DLD1 (cell line): ENCODE measurements at regions not wholly inside any gene's neighbourhood (a gene's known extent, or its start where the extent isn't known, plus 50 kb on each side); places are given as distances from the start of the nearest gene placed in this dataset.
"Not testable (repeated sequence)": the region's sequence is repeated elsewhere in the genome, so short reads cannot be mapped to it uniquely, and the experiment has no call there.

Source experiments
- in situ Hi-C: cut with HindIII; loops from 2 replicates; pipeline ENCODE4 v1.10.0; 2017; ENCODE audit warnings: low sequenced_read_pairs

- in situ Hi-C loops = no loop called here
Observed at GRCh38 chr13:78540058-78540457, 63.3 kb downstream of the POU4F1 start.

DNA sequence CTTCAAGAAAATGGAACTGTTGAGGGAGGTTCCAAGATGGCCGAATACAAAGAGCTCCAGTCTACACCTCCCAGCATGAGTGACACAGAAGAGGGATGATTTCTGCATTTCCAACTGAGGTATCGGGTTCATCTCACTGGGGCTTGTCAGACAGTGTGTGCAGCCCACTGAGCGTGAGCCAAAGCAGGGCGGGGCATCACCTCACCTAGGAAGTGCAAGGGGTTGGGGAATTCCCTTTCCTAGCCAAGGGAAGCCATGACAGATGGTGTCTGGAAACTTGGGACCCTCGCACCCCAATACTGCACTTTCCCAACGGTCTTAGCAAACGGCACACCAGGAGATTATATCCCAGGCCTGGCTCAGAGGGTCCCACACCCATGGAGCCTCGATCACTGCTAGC is 77.3 kb downstream of the POU4F1 start:
- in situ Hi-C loops = not testable (repeated sequence)

DNA sequence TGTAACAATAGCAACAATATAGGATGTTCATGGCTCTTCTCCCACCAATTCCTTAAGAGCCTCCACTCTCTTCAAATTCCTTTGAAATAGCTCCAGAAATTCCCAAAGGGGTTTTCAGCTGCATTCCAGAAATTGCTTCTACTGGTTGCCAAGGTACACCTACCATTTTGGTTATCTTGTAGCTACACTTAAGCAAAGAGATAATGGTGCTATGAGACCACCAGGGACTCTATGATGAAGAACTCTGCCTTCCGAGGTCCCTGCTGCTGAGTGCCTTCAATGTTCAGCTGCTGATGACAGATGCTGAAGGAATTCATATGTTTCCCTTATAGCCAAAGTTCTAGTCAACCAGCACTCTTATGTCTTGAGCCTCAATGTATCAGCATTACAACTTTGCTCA is 78.4 kb downstream of the POU4F1 start:
- in situ Hi-C loops = no loop called here

GRCh38 chr13:78521091-78521490 is 82.3 kb downstream of the POU4F1 start:
- in situ Hi-C loops = no loop called here

DNA sequence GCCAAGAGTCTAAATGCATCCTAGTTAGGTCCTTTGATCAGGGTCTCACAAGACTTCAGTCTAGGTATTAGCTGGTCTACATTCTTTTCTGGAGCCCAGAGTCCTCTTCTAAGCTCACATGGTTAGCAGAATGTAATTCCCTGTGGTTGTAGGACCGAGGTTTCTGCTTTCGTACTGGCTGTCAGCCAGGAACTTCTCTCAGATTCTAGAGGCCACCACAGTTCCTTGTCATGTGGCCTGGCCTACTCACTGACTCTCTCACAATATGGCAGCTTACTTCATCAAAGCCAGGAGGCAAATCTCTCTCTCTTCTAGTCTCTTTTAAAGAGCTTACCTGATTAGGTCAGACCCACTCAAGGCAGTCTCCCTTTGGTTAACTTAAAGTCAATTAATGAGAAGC is 82.9 kb downstream of the POU4F1 start:
- in situ Hi-C loops = no loop called here

DNA sequence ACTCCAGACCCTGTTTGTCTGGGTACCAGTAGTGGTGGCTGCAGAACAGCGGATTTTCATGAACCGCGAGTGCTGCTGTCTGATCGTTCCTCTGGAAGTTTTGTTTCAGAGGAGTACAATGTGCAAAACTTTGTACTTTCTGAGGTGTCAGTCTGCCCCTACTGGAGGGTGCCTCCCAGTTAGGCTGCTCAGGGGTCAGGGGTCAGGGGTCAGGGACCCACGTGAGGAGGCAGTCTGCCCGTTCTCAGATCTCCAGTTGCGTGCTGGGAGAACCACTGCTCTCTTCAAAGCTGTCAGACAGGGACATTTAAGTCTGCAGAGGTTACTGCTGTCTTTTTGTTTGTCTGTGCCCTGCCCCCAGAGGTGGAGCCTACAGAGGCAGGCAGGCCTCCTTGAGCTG is 84.9 kb downstream of the POU4F1 start:
- in situ Hi-C loops = not testable (repeated sequence)

DNA sequence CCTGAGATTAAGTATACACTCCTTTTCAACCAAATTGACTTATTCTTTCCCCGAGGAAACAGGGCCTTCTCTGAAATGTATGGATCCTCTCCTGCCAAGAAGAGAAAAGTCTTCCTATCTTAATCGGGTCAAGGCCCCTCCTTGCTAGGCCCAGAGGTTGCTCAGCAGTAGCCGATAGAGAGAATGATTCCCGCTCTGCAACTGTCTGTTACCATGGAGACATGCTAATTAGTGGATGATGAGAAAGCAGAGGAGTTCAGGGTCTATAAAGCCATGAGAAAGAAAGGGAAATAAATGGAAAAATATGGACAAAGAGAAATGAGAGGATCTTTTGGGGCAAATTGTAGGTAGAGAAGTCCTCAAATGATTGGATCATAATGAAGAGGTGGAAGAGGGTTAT is 103.5 kb downstream of the POU4F1 start:
- in situ Hi-C loops = no loop called here

DNA sequence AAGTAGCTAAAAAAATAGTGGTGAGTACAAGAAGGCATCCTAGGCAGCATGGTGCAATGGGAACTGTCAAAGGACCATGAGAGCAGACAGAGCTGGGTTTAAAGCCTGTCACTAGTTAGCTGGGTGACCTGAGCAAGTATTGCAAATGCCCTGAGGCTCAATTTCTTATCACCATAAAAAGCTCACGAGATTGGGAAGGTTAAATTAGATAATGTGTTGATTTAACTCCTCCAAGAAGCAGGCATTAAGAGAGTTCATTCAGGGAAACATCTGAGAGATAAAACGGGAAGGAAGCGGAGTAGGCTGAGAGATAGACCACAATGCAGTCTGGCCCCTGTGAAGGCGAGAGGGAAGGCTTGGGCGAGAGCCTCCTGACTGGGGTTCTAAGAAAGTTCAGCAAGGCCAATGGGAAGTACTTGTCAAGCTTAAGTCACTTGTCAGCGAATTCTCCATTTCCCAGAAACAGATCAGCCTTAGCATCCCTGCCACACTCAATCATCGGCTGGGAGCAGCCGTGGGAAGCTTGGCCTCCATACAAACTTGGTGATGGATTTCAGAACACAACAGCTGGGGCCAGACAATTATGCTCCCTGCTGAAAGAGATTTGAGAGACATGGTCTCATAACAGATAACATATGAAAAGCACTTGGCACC is 105.5 kb downstream of the POU4F1 start:
- in situ Hi-C loops = no loop called here

GRCh38 chr13:78491978-78492377 is 111.4 kb downstream of the POU4F1 start:
- in situ Hi-C loops = no loop called here

- in situ Hi-C loops = not testable (repeated sequence)
Observed at GRCh38 chr13:78490225-78490624, 113.1 kb downstream of the POU4F1 start.

GRCh38 chr13:78487707-78488106 is 115.6 kb downstream of the POU4F1 start:
- in situ Hi-C loops = no loop called here

- in situ Hi-C loops = no loop called here
Observed at GRCh38 chr13:78485803-78486202, 117.5 kb downstream of the POU4F1 start.

GRCh38 chr13:78478183-78478582 is 125.2 kb downstream of the POU4F1 start:
- in situ Hi-C loops = no loop called here

DNA sequence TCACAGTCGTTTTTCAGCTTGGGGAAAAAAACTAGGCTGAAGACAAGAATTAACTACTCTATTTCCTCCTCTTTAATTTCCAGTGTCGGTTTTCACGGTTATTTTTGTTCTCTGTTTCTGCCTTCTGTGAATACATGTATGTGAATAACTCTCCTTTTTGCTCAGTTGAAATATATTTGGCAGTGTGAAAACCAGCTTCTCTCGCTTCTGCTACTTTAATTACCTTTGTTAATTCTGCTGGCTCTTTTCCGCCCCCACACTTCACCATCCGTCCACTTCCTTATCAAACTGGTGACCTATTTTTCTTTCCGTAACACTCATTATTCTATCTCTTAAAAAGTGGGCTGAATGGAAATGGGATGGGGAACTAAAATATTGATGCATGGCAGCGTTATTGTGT is 126.4 kb downstream of the POU4F1 start:
- in situ Hi-C loops = no loop called here

DNA sequence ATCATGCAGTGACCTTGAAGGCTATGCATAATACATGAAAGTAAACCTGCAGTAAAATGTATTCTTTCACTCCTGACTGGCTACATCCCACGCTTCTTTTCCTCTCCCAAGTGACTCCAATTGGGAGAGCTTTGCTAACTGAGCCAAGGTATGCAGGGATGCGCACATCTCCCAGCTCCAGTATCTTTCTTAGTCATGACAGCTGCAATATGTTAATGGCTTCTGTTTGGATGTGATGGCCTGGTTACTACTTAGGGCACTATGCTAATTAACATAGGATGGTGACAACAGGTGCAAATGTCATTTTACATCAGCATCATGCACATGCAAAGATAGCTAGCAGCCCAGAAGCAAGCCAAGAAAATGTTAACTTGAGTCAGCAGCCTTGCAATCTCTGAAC is 134.7 kb downstream of the POU4F1 start:
- in situ Hi-C loops = no loop called here

DNA sequence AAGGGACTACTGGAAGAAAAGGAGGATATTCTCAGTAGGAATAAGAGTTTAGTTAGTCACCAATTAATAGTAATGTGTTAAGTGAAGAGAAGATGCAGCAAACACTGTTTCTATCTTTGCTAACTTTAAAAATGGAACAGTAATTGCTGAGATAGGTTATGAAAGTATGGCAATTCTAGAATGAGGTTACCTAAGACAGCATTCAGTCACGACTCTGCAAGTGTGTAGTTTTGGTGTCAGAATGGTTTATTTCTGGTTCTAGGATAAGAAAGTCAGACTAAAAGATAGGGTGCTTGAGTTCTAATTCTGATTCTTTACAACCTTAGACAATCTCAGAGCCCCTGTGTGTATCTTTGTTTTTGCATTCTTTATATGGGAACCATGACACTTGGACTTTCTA is 138.1 kb downstream of the POU4F1 start:
- in situ Hi-C loops = no loop called here

DNA sequence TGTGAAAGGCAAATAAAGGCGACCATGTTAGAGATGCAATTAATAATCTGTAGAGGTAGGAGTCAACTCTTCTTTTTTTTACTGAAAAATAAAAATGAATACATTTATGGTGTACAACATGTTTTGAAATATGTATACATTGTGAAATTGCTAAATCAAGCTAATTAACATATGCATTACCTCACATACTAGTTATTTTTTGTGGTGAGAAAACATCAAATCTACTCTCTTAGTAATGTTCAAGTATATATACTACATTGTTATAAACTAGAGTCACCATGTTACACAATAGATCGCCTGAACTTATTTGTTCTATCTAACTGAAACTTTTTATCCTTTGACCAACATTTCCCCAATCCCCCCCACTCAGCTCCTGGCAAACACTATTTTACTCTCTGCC is 143.2 kb downstream of the POU4F1 start:
- in situ Hi-C loops = no loop called here

GRCh38 chr13:78443839-78444238 is 159.5 kb downstream of the POU4F1 start:
- in situ Hi-C loops = no loop called here

GRCh38 chr13:78437781-78438180 is 165.6 kb downstream of the POU4F1 start:
- in situ Hi-C loops = no loop called here

DNA sequence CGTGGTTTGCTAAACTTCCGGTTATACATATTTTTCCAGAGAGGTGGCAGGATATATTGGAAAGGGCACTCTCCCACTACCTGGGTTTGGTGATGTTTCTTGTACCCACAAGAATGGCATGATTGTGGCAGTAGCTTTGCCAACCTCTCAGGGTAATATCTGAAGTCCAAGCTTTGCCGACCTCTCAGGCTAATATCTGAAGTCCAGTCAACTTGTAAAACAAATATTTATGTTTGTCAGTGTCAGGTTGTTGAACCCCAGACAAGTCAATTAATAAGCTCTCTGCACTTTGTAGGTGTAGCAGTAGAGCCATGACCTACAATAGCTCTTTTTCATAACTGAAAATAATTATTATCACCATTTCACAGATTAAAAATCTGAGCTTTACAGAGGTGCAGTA is 167.0 kb downstream of the POU4F1 start:
- in situ Hi-C loops = no loop called here

DNA sequence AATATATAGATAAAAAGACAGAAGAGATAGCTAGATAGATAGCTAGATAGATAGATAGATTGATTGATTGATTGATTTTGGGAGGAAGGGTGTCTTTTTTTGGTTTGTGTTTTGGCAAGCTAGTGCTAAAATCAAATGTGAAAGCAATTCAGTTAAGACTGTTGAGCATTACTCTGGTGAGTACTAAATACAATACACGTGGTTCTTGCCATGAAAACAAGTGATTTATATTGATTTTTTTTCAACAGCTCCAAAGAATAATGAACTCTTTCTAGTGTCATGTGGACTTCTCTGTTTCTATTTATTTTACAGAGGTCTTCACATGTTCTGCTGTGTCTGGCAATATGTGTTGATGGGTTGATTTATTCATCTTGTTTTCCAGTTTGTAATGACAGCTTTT is 172.0 kb downstream of the POU4F1 start:
- in situ Hi-C loops = no loop called here

DNA sequence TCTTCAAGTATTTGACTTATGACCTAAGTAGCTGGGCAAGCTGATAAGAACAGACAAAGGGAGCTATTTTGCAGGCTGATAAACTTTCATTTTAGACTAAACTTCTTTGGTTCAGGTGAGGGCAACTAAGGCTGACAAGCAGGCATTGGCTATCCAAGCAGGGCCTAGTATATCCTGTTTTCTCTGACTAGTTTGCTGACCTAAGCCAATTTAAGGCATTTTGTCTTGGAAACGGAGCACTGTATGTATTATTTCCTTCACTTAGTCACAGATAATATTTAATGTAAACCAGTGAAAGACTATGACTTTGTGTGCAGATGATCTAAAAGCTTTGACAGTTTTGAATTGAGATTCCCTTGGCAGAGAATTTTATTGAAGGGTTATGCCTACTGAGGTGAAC is 172.5 kb downstream of the POU4F1 start:
- in situ Hi-C loops = no loop called here

- in situ Hi-C loops = no loop called here
Observed at GRCh38 chr13:78430166-78430791, 173.1 kb downstream of the POU4F1 start.
